HL-60 (cell line): ENCODE measurements at regions not wholly inside any gene's neighbourhood (a gene's known extent, or its start where the extent isn't known, plus 50 kb on each side); places are given as distances from the start of the nearest gene placed in this dataset.

Source experiments
- DNase-seq, 2 experiments: peaks; one replicate each; pipeline ENCODE4 v3.0.0-alpha.2; 2010 to 2020; ENCODE audit warnings: low read depth in 1 of 2, low spot score in 1 of 2
- H3K27ac ChIP-seq: fragments of 250-450 bp; sonication (Bioruptor Pico); replicated peaks from 2 replicates; pipeline ENCODE4 v1.5.1; 2020; ENCODE audit warnings: mild to moderate bottlenecking, moderate library complexity
- H3K27me3 ChIP-seq: fragments of 250-450 bp; sonication (Bioruptor Pico); 2 replicates; pipeline ENCODE4 v1.5.1; 2021; ENCODE audit warnings: mild to moderate bottlenecking, moderate library complexity; ENCODE audit not compliant: insufficient read depth, poor library complexity, severe bottlenecking
- H3K4me3 ChIP-seq: replicated peaks from 2 replicates; pipeline ENCODE4 v1.5.1; 2011; ENCODE audit warnings: mild to moderate bottlenecking, control low read depth, low read length; ENCODE audit not compliant: insufficient read depth
- GABPA ChIP-seq: IDR thresholded peaks from 2 replicates; pipeline ENCODE4 v1.6.1; 2012; ENCODE audit warnings: low read depth
- POLR2AphosphoS5 ChIP-seq: IDR thresholded peaks from 2 replicates; pipeline ENCODE4 v1.6.1; 2012; ENCODE audit warnings: low read depth
- SPI1 ChIP-seq: IDR thresholded peaks from 2 replicates; pipeline ENCODE4 v1.6.1; 2012; ENCODE audit warnings: low read depth, mild to moderate bottlenecking, borderline replicate concordance
- TF ChIP-seq, protein P1 (sequence below): IDR thresholded peaks from 2 replicates; pipeline ENCODE4 v1.6.1; 2012; ENCODE audit warnings: low read depth; ENCODE audit not compliant: insufficient replicate concordance
- TF ChIP-seq, protein P2 (sequence below): IDR thresholded peaks from one replicate; pipeline ENCODE4 v1.5.1; 2011; ENCODE audit warnings: low read length, control low read depth, inconsistent platforms; ENCODE audit not compliant: insufficient read depth

DNA sequence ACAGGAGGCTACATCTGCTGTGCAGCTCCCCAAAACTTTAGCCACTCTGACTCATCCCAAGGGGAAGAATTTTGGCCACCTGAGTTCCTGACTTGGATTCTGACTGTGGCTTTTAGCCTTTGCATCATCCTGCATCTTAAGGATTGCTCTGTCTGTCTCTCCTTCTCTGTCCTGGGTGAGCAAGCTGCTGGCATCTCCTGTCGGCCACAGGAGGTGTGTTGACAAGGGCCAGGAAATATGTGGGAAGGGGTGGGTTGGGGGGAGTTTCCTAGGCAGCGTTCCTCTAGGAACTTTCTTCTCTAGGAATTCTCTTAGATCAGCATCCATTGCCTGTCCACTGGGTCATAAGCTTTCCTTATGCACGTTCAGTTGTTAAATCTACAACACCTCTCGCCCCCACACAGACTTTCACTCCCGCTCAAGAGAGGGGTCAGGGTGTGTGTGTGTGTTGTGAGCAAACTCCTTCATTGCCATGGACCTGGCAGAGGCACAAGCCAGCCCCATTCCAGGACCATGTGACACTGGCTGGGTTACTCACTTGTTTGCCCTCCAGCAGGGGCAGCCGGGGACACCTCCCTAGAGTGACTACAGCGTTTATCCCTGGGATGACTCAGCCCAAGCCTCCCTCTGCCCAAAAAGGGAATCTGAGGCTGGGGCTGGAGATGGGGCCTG, 145.0 kb upstream of the DUSP10 start:
- H3K27me3 ChIP-seq, result no peaks in the 10 kb centered on the region
- no peak overlapping the region for H3K27ac ChIP-seq
- TF ChIP-seq POLR2AphosphoS5 (no peak), GABPA (no peak), SPI1 (no peak)
- TF ChIP-seq, protein P1, sequence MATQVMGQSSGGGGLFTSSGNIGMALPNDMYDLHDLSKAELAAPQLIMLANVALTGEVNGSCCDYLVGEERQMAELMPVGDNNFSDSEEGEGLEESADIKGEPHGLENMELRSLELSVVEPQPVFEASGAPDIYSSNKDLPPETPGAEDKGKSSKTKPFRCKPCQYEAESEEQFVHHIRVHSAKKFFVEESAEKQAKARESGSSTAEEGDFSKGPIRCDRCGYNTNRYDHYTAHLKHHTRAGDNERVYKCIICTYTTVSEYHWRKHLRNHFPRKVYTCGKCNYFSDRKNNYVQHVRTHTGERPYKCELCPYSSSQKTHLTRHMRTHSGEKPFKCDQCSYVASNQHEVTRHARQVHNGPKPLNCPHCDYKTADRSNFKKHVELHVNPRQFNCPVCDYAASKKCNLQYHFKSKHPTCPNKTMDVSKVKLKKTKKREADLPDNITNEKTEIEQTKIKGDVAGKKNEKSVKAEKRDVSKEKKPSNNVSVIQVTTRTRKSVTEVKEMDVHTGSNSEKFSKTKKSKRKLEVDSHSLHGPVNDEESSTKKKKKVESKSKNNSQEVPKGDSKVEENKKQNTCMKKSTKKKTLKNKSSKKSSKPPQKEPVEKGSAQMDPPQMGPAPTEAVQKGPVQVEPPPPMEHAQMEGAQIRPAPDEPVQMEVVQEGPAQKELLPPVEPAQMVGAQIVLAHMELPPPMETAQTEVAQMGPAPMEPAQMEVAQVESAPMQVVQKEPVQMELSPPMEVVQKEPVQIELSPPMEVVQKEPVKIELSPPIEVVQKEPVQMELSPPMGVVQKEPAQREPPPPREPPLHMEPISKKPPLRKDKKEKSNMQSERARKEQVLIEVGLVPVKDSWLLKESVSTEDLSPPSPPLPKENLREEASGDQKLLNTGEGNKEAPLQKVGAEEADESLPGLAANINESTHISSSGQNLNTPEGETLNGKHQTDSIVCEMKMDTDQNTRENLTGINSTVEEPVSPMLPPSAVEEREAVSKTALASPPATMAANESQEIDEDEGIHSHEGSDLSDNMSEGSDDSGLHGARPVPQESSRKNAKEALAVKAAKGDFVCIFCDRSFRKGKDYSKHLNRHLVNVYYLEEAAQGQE, result no peak
- TF ChIP-seq, protein P2, sequence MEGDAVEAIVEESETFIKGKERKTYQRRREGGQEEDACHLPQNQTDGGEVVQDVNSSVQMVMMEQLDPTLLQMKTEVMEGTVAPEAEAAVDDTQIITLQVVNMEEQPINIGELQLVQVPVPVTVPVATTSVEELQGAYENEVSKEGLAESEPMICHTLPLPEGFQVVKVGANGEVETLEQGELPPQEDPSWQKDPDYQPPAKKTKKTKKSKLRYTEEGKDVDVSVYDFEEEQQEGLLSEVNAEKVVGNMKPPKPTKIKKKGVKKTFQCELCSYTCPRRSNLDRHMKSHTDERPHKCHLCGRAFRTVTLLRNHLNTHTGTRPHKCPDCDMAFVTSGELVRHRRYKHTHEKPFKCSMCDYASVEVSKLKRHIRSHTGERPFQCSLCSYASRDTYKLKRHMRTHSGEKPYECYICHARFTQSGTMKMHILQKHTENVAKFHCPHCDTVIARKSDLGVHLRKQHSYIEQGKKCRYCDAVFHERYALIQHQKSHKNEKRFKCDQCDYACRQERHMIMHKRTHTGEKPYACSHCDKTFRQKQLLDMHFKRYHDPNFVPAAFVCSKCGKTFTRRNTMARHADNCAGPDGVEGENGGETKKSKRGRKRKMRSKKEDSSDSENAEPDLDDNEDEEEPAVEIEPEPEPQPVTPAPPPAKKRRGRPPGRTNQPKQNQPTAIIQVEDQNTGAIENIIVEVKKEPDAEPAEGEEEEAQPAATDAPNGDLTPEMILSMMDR, result no peak
- DNase-seq, result no peak
- H3K4me3 ChIP-seq, result no peak overlapping the region

DNA sequence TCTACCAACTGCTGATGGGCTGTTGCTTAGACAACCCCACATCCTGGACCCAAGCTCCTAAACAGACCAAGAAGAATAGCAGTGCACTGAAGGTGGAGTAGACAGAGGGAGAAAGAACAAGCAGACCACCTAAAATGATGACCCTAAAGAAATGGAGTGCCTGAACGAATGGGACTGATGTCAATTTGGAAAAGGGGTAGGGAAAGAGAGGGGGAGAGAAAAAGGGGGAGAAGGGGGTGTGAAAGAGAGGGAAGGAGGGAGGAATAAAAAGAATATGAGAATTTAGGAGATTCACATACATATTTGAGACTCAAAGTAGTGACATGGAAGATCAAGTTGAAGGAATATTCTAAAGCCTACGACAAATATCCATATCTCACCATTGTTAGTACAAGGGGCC, 144.4 kb upstream of the DUSP10 start:
- Histone ChIP-seq H3K4me3 (no peak overlapping the region), H3K27ac (no peak overlapping the region), H3K27me3 (no peaks in the 10 kb centered on the region)
- no peak for TF ChIP-seq GABPA
- no peak for DNase-seq

GRCh38 chr1:221884821-221885220, 142.9 kb upstream of the DUSP10 start:
- no peak overlapping the region for H3K4me3 ChIP-seq
- no peaks in the 10 kb centered on the region for H3K27me3 ChIP-seq
- no peak overlapping the region for H3K27ac ChIP-seq
- TF ChIP-seq GABPA, result no peak
- TF ChIP-seq, protein P1, result no peak
- DNase-seq, result no peak

GRCh38 chr1:221881805-221882581, 140.1 kb upstream of the DUSP10 start:
- Histone ChIP-seq H3K4me3 (no peak overlapping the region), H3K27me3 (no peaks in the 10 kb centered on the region), H3K27ac (no peak overlapping the region)
- TF ChIP-seq GABPA, result no peak
- DNase-seq, result no peak

GRCh38 chr1:221880182-221880581, 138.3 kb upstream of the DUSP10 start:
- DNase-seq, result no peak
- Histone ChIP-seq H3K27me3 (no peaks in the 10 kb centered on the region), H3K4me3 (no peak overlapping the region), H3K27ac (no peak overlapping the region)
- TF ChIP-seq, protein P1, result no peak
- TF ChIP-seq GABPA (no peak), SPI1 (no peak), POLR2AphosphoS5 (no peak)
- TF ChIP-seq, protein P2, result no peak
